Activated CD4-positive, CD25-positive, alpha-beta regulatory T cell treated with anti-CD3 and anti-CD28 coated beads, Interleukin-2, amount 50 U/mL, for 16 hours (primary cell): ENCODE measurements at regions not wholly inside any gene's neighbourhood (a gene's known extent, or its start where the extent isn't known, plus 50 kb on each side); places are given as distances from the start of the nearest gene placed in this dataset.

Experiments used
- DNase-seq: peaks from one replicate; pipeline ENCODE4 v3.0.0-alpha.2; 2020; ENCODE audit warnings: low read depth, low spot score

GRCh38 chr6:104617591-104617990 is 242.1 kb downstream of the HACE1 start:
- no peak for DNase-seq

GRCh38 chr6:104614394-104614793 is 245.3 kb downstream of the HACE1 start:
- DNase-seq = no peak

- DNase-seq = no peak
Measured at GRCh38 chr6:104613416-104614001, 246.2 kb downstream of the HACE1 start.

DNA sequence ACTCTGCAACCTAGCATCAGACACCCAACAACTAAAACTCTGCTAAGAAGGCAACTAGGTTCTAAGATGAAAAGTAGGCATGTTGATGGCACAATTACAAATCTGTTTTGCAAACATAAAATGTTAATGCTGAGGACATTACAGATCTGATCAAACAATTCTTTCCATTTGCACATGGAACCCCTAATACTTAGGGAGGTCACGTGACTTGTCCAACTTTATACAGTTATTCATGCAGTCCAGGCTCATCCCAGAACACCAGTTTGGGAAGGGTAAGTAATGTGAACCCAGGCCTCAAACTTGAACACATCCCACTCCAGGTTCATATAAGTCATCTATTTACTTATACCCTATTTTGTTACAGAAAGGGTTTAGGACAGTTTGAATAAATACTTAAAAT is 247.2 kb downstream of the HACE1 start:
- no peak for DNase-seq

DNA sequence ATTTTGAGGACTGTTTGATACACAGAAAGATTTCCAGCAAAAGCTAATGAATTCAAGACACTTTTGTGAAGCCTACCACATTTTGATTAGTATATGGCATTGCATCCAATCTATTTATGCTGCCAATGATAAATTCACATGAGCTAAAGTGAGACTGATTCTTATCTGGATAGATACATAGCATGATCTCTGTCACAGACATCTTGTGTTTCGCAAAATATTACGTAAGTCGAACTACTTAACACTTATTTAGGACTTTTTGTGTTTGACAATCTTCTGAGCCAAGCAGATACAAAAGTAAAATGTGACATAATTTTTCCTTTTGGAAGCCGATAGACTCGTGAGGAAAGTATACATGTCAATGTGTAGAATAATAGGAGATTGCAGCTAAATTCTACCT is 251.6 kb downstream of the HACE1 start:
- DNase-seq = no peak

GRCh38 chr6:104607501-104607900 is 252.2 kb downstream of the HACE1 start:
- no peak for DNase-seq

- no peak for DNase-seq
Measured at GRCh38 chr6:104606361-104606760, 253.4 kb downstream of the HACE1 start.

GRCh38 chr6:104604685-104605084 is 255.0 kb downstream of the HACE1 start:
- no peak for DNase-seq

- DNase-seq = no peak
Measured at GRCh38 chr6:104603108-104603745, 256.5 kb downstream of the HACE1 start.

GRCh38 chr6:104601721-104602120 is 258.0 kb downstream of the HACE1 start:
- no peak for DNase-seq

DNA sequence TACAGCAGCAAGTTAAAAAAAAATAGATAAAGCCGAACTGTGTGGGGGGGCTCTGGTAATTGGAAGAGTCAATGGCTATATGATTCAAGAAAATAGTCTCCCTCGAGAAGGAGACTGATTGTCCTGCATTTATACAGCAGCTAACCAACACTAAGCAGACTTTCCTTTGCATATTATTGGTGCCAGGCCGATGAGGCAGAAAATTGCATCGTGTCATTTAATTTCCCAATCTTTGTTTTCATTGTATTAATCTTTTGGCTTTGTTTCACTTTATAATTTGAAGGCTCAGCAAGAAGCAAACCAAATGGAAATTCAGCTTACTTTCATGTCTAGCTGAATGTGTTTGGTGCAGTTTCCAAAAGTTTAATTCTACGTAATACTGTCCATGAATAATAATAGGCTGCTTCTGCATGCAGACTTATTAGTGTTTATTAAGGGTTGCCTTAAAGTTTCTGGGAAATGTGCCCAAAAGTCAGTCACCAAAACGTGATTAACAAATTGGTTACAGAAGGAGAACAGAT is 258.5 kb downstream of the HACE1 start:
- DNase-seq = no peak

GRCh38 chr6:104600639-104600931 is 259.1 kb downstream of the HACE1 start:
- DNase-seq = no peak

DNA sequence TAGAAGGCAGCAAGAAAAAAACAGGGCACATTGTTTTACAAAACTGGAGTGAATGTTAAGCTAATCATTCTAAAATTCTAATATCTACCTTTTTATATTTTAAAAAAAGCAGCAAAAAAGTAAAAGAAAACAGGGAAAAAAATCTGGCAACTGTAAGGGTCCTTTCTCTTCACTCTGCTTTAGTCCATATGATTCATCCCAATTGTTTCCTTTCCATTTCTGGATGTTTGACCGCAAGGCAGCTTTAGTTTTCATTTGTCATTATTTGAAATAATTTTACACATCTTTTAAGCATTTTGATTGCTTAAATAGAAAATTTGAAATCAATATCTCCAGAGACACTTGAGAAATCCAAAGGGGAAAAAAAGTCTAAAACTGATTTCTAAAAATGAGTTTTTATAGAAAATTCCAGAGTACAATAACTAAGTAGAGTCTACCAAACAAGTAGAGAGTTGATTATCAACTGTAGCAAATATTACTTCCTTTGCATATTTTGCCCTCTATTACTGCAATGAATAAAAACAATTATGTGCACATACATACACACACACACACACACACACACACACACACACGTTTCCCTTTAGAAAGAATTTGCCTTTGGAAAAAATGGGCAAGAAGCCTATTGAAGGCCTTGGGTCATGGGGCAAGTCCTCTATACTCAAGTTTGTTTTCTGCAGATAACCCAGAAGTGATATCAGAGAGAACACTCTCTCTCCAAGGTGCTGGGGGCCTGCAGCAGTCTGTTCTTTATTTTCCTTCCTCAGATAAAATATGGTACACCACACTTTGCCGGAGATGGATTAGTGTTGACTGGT is 259.7 kb downstream of the HACE1 start:
- no peak for DNase-seq

DNA sequence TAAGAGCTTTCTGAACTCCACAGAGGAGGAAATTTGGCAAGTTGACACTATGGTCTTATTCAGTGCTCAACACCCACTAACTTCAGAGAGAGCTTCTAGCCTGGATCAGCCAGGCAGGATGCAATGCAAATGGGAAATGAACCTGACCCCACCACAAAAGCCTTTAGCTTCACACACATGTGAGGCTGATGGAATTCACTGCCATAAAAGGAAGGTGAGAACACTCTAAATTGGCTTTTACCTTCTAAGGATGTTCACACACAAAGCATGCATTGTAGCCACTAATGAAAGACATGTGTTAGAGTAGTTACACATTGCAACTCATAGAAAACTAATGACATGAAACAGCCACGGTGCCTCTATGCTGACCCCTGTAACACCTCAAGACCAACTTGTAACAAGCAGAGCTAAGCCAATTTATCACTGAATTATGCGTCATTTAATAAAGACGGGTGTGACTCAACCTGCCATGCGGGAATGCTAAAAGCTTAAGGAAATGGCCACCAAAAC is 262.1 kb downstream of the HACE1 start:
- no peak for DNase-seq

DNA sequence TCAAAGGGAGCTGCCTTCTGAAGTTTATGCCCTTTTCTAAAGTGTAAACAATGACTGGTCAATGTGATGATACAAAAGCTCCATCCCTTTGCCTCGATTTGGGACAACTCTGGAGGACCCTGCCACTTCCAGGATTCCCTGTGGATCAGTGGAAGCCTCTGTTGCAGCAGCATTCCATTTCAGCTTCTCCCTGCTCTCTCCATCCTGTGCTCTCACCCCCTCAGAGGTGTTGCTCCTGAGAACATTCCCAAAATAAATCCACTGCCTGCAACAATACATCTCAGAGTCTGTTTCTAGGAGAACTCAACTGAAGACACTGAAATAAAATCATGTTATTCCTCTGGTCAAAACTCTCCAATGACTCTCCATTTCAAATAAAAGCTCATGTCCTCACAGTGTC is 263.6 kb downstream of the HACE1 start:
- DNase-seq = no peak

DNA sequence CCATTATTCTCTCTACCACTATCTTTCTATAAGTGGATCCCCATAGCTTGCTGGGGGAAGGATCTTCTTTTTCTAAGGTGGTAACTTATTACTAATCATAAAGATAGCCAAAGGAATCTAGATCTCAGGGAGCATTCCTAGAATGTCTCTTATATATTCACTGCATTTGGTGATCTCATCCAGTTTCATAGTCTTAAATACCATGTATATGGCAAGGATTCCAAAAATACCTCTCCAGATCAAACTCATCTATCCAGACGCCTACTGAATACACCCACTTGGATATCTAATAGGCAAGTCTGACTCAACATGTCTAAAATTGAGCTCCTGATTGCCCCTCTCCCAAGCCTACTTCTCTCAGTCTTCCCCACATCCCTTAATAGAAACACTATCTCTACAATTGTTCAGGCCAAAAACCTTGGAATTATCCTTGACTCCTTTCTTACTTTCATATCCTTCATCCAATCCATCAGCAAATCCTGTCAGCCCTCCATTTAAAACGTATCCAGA is 264.4 kb downstream of the HACE1 start:
- no peak for DNase-seq

GRCh38 chr6:104591573-104592334 is 268.0 kb downstream of the HACE1 start:
- no peak for DNase-seq

DNA sequence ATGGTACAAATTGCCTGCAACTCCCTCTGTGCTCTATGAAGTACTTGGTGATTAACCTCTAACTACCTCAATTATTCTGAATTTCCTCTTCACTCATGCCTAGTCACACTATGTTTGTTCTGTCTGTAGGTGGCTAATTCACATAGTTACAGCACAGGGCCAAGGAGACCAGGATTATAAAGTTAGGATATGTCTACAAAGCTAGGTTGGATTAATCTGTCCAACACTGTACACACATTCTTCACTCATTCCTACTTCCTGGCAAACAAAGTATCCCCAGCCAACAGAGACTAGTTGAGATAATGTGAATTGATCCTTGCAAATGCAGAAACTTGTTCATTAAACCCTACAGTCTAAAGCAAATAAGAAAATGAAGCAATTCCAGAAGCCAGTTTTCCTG is 269.8 kb downstream of the HACE1 start:
- DNase-seq = no peak

GRCh38 chr6:104585646-104586045 is 274.1 kb downstream of the HACE1 start:
- DNase-seq = no peak

GRCh38 chr6:104580452-104580851 is 279.3 kb downstream of the HACE1 start:
- no peak for DNase-seq

GRCh38 chr6:104579310-104579863 is 280.3 kb downstream of the HACE1 start:
- DNase-seq = no peak
